IMR-90 (cell line): ENCODE measurements at regions not wholly inside any gene's neighbourhood (a gene's known extent, or its start where the extent isn't known, plus 50 kb on each side); places are given as distances from the start of the nearest gene placed in this dataset.

Experiments used
- ATAC-seq: fragments of 200-7000 bp; cut with Tn5 transposase; 2 replicates; pipeline ENCODE4 v1.9.1; 2020; ENCODE audit warnings: low read depth, mild to moderate bottlenecking, moderate library complexity
- BruUV-seq: library from RNA; stranded (reverse); fragments of 400-500 nt; replicated peaks from 2 replicates; lab custom pipeline; 2021; lab: Mats Ljungman, UMichigan
- CTCF ChIA-PET: fragments of 300-600 bp; formaldehyde crosslinking; extraction: SDS; loops from one replicate; lab custom pipeline; 2021; ENCODE audit warnings: antibody characterized with exemption; lab: Yijun Ruan, JAX
- POLR2A ChIA-PET: fragments of 300-600 bp; sonication (Branson Sonifier 250); formaldehyde crosslinking; loops from one replicate; lab custom pipeline; 2022; ENCODE audit warnings: antibody characterized with exemption; ENCODE audit not compliant: unreplicated experiment; lab: Charles Lee
- DNase-seq: peaks from one replicate; pipeline ENCODE4 v3.0.0; 2013
- H2AFZ ChIP-seq: replicated peaks from 2 replicates; pipeline ENCODE3; 2013; ENCODE audit warnings: low read length, mild to moderate bottlenecking; ENCODE audit not compliant: poor library complexity
- H2AK5ac ChIP-seq: 2 replicates; pipeline ENCODE4 v1.6.1; 2013; ENCODE audit warnings: low read depth, low read length, inconsistent platforms
- H2AK9ac ChIP-seq: replicated peaks from 2 replicates; pipeline ENCODE3; 2013; ENCODE audit warnings: mild to moderate bottlenecking, low read depth, low read length, moderate library complexity; ENCODE audit not compliant: poor library complexity
- H2BK120ac ChIP-seq: 2 replicates; pipeline ENCODE4 v1.6.1; 2013; ENCODE audit warnings: low read depth, low read length, inconsistent platforms
- H2BK15ac ChIP-seq: 3 replicates; pipeline ENCODE4 v1.6.1; 2013; ENCODE audit warnings: low read depth, low read length, inconsistent platforms
- H2BK20ac ChIP-seq: 2 replicates; pipeline ENCODE4 v1.6.1; 2013; ENCODE audit warnings: low read depth, mild to moderate bottlenecking, inconsistent platforms, low read length, moderate library complexity
- H2BK5ac ChIP-seq: 2 replicates; pipeline ENCODE4 v1.6.1; 2013; ENCODE audit warnings: mild to moderate bottlenecking, low read depth, low read length, inconsistent platforms; ENCODE audit not compliant: poor library complexity, severe bottlenecking
- H3K14ac ChIP-seq: replicated peaks from 2 replicates; pipeline ENCODE4 v1.6.1; 2013; ENCODE audit warnings: low read depth, low read length, inconsistent platforms
- H3K18ac ChIP-seq: 2 replicates; pipeline ENCODE4 v1.6.1; 2013; ENCODE audit warnings: low read depth, low read length, control low read depth
- H3K23ac ChIP-seq: 2 replicates; pipeline ENCODE4 v1.6.1; 2013; ENCODE audit warnings: low read depth, low read length, inconsistent platforms
- H3K27ac ChIP-seq: 2 replicates; pipeline ENCODE4 v1.5.1; 2013; ENCODE audit warnings: mild to moderate bottlenecking, control low read depth, low read length; ENCODE audit not compliant: insufficient read depth
- H3K27me3 ChIP-seq: 2 replicates; pipeline ENCODE4 v1.6.1; 2013; ENCODE audit warnings: low read length; ENCODE audit not compliant: control insufficient read depth, insufficient read depth
- H3K36me3 ChIP-seq: 2 replicates; pipeline ENCODE4 v1.6.1; 2013; ENCODE audit warnings: low read length, mixed read lengths; ENCODE audit not compliant: control insufficient read depth, insufficient read depth
- H3K4ac ChIP-seq: 2 replicates; pipeline ENCODE4 v1.6.1; 2013; ENCODE audit warnings: low read depth, low read length, inconsistent platforms
- H3K4me1 ChIP-seq: 2 replicates; pipeline ENCODE4 v1.6.1; 2013; ENCODE audit warnings: low read length, mixed read lengths; ENCODE audit not compliant: control insufficient read depth, insufficient read depth
- H3K4me2 ChIP-seq: 2 replicates; pipeline ENCODE4 v1.6.1; 2013; ENCODE audit warnings: low read depth, mild to moderate bottlenecking, control low read depth, low read length, moderate library complexity
- H3K4me3 ChIP-seq: 2 replicates; pipeline ENCODE4 v1.5.1; 2013; ENCODE audit warnings: low read depth, mild to moderate bottlenecking, control low read depth, low read length, moderate library complexity; ENCODE audit not compliant: insufficient read depth
- H3K56ac ChIP-seq: 2 replicates; pipeline ENCODE4 v1.6.1; 2013; ENCODE audit warnings: low read length, inconsistent platforms; ENCODE audit not compliant: insufficient read depth; ENCODE audit errors: extremely low read depth
- H3K79me1 ChIP-seq, 2 experiments: 2 replicates each; pipeline ENCODE4 v1.6.1; 2013; ENCODE audit warnings: low read length in 2 of 2, inconsistent platforms in 1 of 2, low read depth in 1 of 2
- H3K9ac ChIP-seq: 2 replicates; pipeline ENCODE4 v1.6.1; 2013; ENCODE audit warnings: low read depth, low read length, control low read depth
- H3K9me1 ChIP-seq: 2 replicates; pipeline ENCODE4 v1.6.1; 2013; ENCODE audit warnings: low read length, inconsistent platforms; ENCODE audit not compliant: insufficient read depth
- H3K9me3 ChIP-seq: 2 replicates; pipeline ENCODE4 v1.6.1; 2013; ENCODE audit warnings: low read length; ENCODE audit not compliant: control insufficient read depth, insufficient read depth
- H4K20me1 ChIP-seq: 2 replicates; pipeline ENCODE4 v1.6.1; 2013; ENCODE audit warnings: low read length, inconsistent platforms; ENCODE audit not compliant: insufficient read depth
- H4K5ac ChIP-seq: 2 replicates; pipeline ENCODE4 v1.6.1; 2013; ENCODE audit warnings: mild to moderate bottlenecking, low read depth, low read length, control low read depth
- H4K8ac ChIP-seq, 2 experiments: 2 replicates each; pipeline ENCODE4 v1.6.1; 2013; ENCODE audit warnings: low read depth in 2 of 2, low read length in 2 of 2, control low read depth in 1 of 2, inconsistent platforms in 1 of 2
- H4K91ac ChIP-seq: 2 replicates; pipeline ENCODE4 v1.6.1; 2013; ENCODE audit warnings: low read depth, low read length, inconsistent platforms; ENCODE audit not compliant: insufficient read depth
- MAZ ChIP-seq: IDR thresholded peaks from 2 replicates; pipeline ENCODE4 v1.6.1; 2012; ENCODE audit warnings: low read depth, mild to moderate bottlenecking, low read length, improper control_type of control experiment, moderate library complexity, borderline replicate concordance
- MXI1 ChIP-seq: IDR thresholded peaks from 2 replicates; pipeline ENCODE4 v1.6.1; 2012; ENCODE audit warnings: low read depth, mild to moderate bottlenecking, low read length, moderate library complexity, borderline replicate concordance
- WGBS, 2 experiments: methylation state at CpG; one replicate each; pipeline versions ENCODE4 v1.1.5 to v1.1.7; 2013; ENCODE audit warnings: missing lambda C conversion rate in 2 of 2; ENCODE audit not compliant: insufficient read length in 1 of 2; ENCODE audit errors: extremely low coverage in 2 of 2; 5-methylcytosine and 5-hydroxymethylcytosine counted together
- dilution Hi-C: fragments of 300-500 bp; cut with HindIII; formaldehyde crosslinking; loops from one replicate; pipeline ENCODE4 v1.14.3; 2018; ENCODE audit warnings: low sequenced_read_pairs; ENCODE audit not compliant: unreplicated experiment
- in situ Hi-C: fragments of 300-500 bp; cut with MboI; formaldehyde crosslinking; loops from 3 replicates; pipeline ENCODE4 v1.14.3; 2019; ENCODE audit warnings: low sequenced_read_pairs, inconsistent platforms, mixed read lengths
- intact Hi-C: fragments of 100-400 bp; cut with micrococcal nuclease; formaldehyde crosslinking; loops from 2 replicates; pipeline ENCODE4 v1.10.0; 2022

DNA sequence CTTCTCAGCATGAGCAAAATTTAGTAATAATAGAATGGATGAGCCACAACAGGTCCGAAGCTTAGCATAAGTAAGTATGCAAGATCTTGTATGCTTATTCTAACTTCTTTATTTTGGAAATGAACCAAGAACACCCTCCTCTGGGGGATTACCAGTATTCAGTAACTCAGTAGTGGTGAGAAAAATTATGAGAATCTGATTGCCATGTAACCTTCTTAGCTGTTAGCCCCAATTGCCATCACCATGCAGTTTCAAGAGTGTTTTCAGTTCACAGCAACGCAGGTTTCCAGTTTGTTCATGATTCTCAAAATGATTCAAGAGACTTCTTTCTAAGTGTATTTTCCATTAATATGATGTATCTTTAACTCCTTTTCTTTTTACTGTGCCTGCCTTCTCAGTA is 1507.6 kb upstream of the SEL1L start:
- no peak overlapping the region for H2AK5ac ChIP-seq
- no peak overlapping the region for H4K91ac ChIP-seq
- no peak overlapping the region for H3K4ac ChIP-seq
- no CpG with 5 or more reads among the region's 2 CpGs for whole genome bisulfite sequencing, 2 experiments
- H3K4me2 ChIP-seq, result no peak overlapping the region
- no peaks in the 10 kb centered on the region for H3K9me1 ChIP-seq
- TF ChIP-seq MXI1 (no peak), MAZ (no peak)
- no peak overlapping the region for H3K23ac ChIP-seq
- H3K36me3 ChIP-seq, result no peaks in the 10 kb centered on the region
- H3K56ac ChIP-seq, result no peak overlapping the region
- no peak overlapping the region for H2BK20ac ChIP-seq
- no peak overlapping the region for H3K27ac ChIP-seq
- no peak for ATAC-seq
- no peak overlapping the region for H2BK5ac ChIP-seq
- no peaks in the 10 kb centered on the region for H3K79me1 ChIP-seq
- H3K14ac ChIP-seq, result no peak overlapping the region
- H2BK120ac ChIP-seq, result no peak overlapping the region
- H2BK15ac ChIP-seq, result no peak overlapping the region
- no peak for DNase-seq
- H2AK9ac ChIP-seq, result no peak overlapping the region
- H3K9me3 ChIP-seq, result no peaks in the 10 kb centered on the region
- in situ Hi-C loops, result no loop called here
- no peak overlapping the region for H2AFZ ChIP-seq
- intact Hi-C loops, result no loop called here
- no TSS peak for BruUV-seq
- H3K27me3 ChIP-seq, result no peaks in the 10 kb centered on the region
- ChIA-PET POLR2A (no interaction called here), CTCF (interaction anchor here (1.0 kb wide), 1 partner anchor 260 kb away, joined by 3 read pairs; no protein-coding TSS in a partner anchor)
- H3K9ac ChIP-seq, result no peak overlapping the region
- no peak overlapping the region for H4K8ac ChIP-seq
- H4K5ac ChIP-seq, result no peak overlapping the region
- H3K18ac ChIP-seq, result no peak overlapping the region
- no peak overlapping the region for H3K4me3 ChIP-seq
- H4K20me1 ChIP-seq, result no peaks in the 10 kb centered on the region
- no peaks in the 10 kb centered on the region for H3K4me1 ChIP-seq
- dilution Hi-C loops, result no loop called here
